Astrocyte (in vitro differentiated cells and primary cell): ENCODE measurements at regions not wholly inside any gene's neighbourhood (a gene's known extent, or its start where the extent isn't known, plus 50 kb on each side); places are given as distances from the start of the nearest gene placed in this dataset.

Source experiments
- DNase-seq: peaks from one replicate; pipeline ENCODE4 v3.0.0-alpha.2; 2010; ENCODE audit warnings: low read depth
- FAIRE-seq: peaks from 2 replicates; lab custom pipeline; 2011; peaks lifted over from hg19 to GRCh38; lab: Jason Lieb, UNC
- H2AFZ ChIP-seq: 2 replicates; pipeline ENCODE4 v1.6.0; 2012; ENCODE audit warnings: low read depth, low read length, inconsistent platforms
- H3K27ac ChIP-seq: 2 replicates; pipeline ENCODE4 v1.5.1; 2011; ENCODE audit warnings: low read depth, low read length, inconsistent platforms
- H3K27me3 ChIP-seq: 2 replicates; pipeline ENCODE4 v1.6.0; 2011; ENCODE audit warnings: low read length, inconsistent platforms; ENCODE audit not compliant: insufficient read depth
- H3K36me3 ChIP-seq: 2 replicates; pipeline ENCODE4 v1.5.1; 2011; ENCODE audit warnings: low read length, inconsistent platforms; ENCODE audit not compliant: insufficient read depth
- H3K4me1 ChIP-seq: 2 replicates; pipeline ENCODE4 v1.5.1; 2011; ENCODE audit warnings: low read length, inconsistent platforms; ENCODE audit not compliant: insufficient read depth
- H3K4me2 ChIP-seq: 2 replicates; pipeline ENCODE4 v1.6.0; 2012; ENCODE audit warnings: low read length, inconsistent platforms
- H3K4me3 ChIP-seq: 2 replicates; pipeline ENCODE4 v1.5.1; 2011; ENCODE audit warnings: low read depth, mild to moderate bottlenecking, low read length, inconsistent platforms; ENCODE audit not compliant: insufficient read depth
- H3K79me2 ChIP-seq: 2 replicates; pipeline ENCODE4 v1.6.0; 2012; ENCODE audit warnings: mild to moderate bottlenecking, low read length, inconsistent platforms; ENCODE audit not compliant: insufficient read depth
- H3K9ac ChIP-seq: 2 replicates; pipeline ENCODE4 v1.6.0; 2012; ENCODE audit warnings: mild to moderate bottlenecking, low read length, inconsistent platforms
- H3K9me3 ChIP-seq: 2 replicates; pipeline ENCODE4 v1.5.1; 2012; ENCODE audit warnings: low read depth, mild to moderate bottlenecking, low read length, inconsistent platforms; ENCODE audit not compliant: insufficient read depth
- H4K20me1 ChIP-seq: 2 replicates; pipeline ENCODE4 v1.6.0; 2012; ENCODE audit warnings: low read length, inconsistent platforms; ENCODE audit not compliant: insufficient read depth
- H3K27ac Mint-ChIP-seq: one replicate; pipeline ENCODE4 v1.8.0; 2021; ENCODE audit warnings: mild to moderate bottlenecking, mixed read lengths; ENCODE audit not compliant: unreplicated experiment
- H3K27me3 Mint-ChIP-seq: one replicate; pipeline ENCODE4 v1.8.0; 2021; ENCODE audit warnings: low read depth, mixed read lengths; ENCODE audit not compliant: unreplicated experiment
- H3K36me3 Mint-ChIP-seq: one replicate; pipeline ENCODE4 v1.8.0; 2021; ENCODE audit warnings: low read depth, mixed read lengths; ENCODE audit not compliant: unreplicated experiment
- H3K4me1 Mint-ChIP-seq: one replicate; pipeline ENCODE4 v1.8.0; 2021; ENCODE audit warnings: low read depth, mixed read lengths; ENCODE audit not compliant: unreplicated experiment
- H3K4me3 Mint-ChIP-seq: one replicate; pipeline ENCODE4 v1.8.0; 2021; ENCODE audit warnings: mild to moderate bottlenecking, moderate library complexity, mixed read lengths; ENCODE audit not compliant: unreplicated experiment
- H3K9me3 Mint-ChIP-seq: one replicate; pipeline ENCODE4 v1.8.0; 2021; ENCODE audit warnings: mild to moderate bottlenecking, mixed read lengths; ENCODE audit not compliant: unreplicated experiment
- CTCF ChIP-seq: IDR thresholded peaks from 2 replicates; pipeline ENCODE4 v1.5.1; 2011; ENCODE audit warnings: low read depth, mild to moderate bottlenecking, inconsistent platforms, low read length, moderate library complexity; ENCODE audit not compliant: insufficient read depth
- EZH2 ChIP-seq: IDR thresholded peaks from 2 replicates; pipeline ENCODE4 v1.6.1; 2012; ENCODE audit warnings: mild to moderate bottlenecking, low read length, inconsistent platforms; ENCODE audit not compliant: insufficient read depth

DNA sequence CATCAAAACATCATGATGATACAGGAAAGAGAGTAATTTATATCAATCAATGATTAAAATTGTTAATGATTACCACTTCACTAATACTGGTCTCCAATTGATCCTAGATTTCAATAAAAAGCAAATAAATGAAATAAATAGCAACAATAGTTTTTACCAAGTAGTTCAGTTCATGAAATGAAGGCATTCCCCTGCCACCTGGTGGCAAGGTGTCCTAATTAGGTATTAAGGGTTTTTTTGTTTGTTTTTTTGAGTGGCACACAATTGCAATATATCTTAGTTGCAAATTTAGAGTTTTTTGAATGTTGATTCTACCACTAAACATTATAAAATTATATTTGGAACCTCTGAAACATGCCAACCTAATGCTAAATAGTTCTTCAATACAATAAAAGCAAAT, 157.4 kb upstream of the PDE5A start:
- no peak for FAIRE-seq
- H3K27ac Mint-ChIP-seq, result no peak overlapping the region

DNA sequence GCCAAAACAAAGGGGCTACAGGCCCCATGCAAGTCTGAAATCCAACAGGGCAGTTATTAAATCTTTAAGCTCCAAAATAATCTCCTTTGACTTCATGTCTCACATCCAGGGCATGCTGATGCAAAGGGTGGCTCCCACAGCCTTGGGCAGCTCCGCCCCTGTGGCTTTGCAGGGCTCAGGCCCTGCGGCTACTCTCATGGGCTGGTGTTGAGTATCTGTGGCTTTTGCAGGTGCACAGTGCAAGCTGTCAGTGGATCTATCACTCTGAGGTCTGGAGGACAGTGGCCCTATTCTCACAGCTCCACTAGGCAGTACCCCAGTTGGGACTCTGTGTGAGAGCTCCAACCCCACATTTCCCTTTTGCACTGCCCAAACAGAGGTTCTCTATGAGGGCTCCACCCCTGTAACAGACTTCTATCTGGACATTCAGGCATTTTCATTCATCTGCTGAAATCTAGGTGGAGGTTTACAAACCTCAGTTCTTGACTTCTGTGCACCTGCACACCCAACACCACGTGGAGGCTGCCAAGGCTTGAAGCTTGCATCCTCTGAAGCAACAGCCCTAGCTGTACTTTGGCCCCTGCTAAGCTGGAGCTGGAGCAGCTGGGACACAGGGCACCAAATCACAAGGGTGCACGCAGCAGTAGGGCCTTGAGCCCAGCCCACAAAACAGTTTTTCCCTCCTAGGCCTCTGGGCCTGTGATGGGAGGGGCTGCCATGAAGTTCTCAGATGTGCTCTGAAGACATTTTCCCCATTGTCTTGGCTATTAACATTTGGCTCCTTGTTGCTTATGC, 154.8 kb upstream of the PDE5A start:
- Histone ChIP-seq H3K4me1 (no peaks in the 10 kb centered on the region), H3K4me3 (no peak overlapping the region), H3K27ac (no peak overlapping the region), H3K79me2 (no peaks in the 10 kb centered on the region), H3K9me3 (peaks cover 5% of the 10 kb centered on the region), H2AFZ (no peak overlapping the region), H3K36me3 (no peaks in the 10 kb centered on the region), H3K9ac (no peak overlapping the region), H3K27me3 (no peaks in the 10 kb centered on the region), H3K4me2 (no peak overlapping the region), H4K20me1 (no peaks in the 10 kb centered on the region)
- no peak overlapping the region for H3K27ac Mint-ChIP-seq
- H3K9me3 Mint-ChIP-seq, result peaks cover 2% of the 10 kb centered on the region
- no peak for TF ChIP-seq CTCF
- no peak for TF ChIP-seq EZH2
- H3K4me1 Mint-ChIP-seq, result no peaks in the 10 kb centered on the region
- FAIRE-seq, result no peak
- no peaks in the 10 kb centered on the region for H3K27me3 Mint-ChIP-seq
- no peak for DNase-seq
- H3K4me3 Mint-ChIP-seq, result no peak overlapping the region
- H3K36me3 Mint-ChIP-seq, result peaks cover 2% of the 10 kb centered on the region

More for the DNA sequence above, 157.4 kb upstream of the PDE5A start:
- no peaks in the 10 kb centered on the region for H3K4me1 Mint-ChIP-seq
- Histone ChIP-seq H3K79me2 (no peaks in the 10 kb centered on the region), H3K36me3 (no peaks in the 10 kb centered on the region), H2AFZ (no peak overlapping the region), H4K20me1 (no peaks in the 10 kb centered on the region), H3K4me3 (no peak overlapping the region), H3K4me2 (no peak overlapping the region), H3K27me3 (no peaks in the 10 kb centered on the region), H3K4me1 (no peaks in the 10 kb centered on the region), H3K27ac (no peak overlapping the region), H3K9me3 (peaks cover 5% of the 10 kb centered on the region), H3K9ac (no peak overlapping the region)
- peaks cover 2% of the 10 kb centered on the region for H3K36me3 Mint-ChIP-seq
- H3K4me3 Mint-ChIP-seq, result no peak overlapping the region
- H3K9me3 Mint-ChIP-seq, result peaks cover 2% of the 10 kb centered on the region
- no peaks in the 10 kb centered on the region for H3K27me3 Mint-ChIP-seq
- peak; percentile 10 for DNase-seq
- TF ChIP-seq CTCF (peak; percentile 23), EZH2 (no peak)

DNA sequence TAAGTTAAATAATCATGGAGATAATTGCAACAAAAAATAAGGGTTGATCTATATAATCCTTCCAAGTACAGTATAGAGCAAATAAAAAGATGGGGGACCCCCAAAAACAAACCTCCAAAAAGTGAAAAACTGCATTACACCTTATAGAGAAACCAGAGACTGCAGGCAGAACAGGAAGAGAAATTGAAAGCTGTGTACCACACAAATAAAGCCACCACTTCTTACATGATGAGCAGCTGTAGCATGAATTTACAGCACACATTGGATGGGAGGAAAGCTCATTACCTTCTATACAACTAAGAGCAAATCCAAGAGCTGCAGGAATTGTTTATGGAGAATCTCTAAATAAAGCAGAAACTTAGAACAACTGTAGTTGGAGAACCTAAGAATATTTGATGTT, 152.4 kb upstream of the PDE5A start:
- H3K27ac ChIP-seq, result no peak overlapping the region
- H4K20me1 ChIP-seq, result no peaks in the 10 kb centered on the region
- no peak for FAIRE-seq
- no peaks in the 10 kb centered on the region for H3K4me1 Mint-ChIP-seq
- H3K9me3 ChIP-seq, result peaks cover 5% of the 10 kb centered on the region
- TF ChIP-seq CTCF, result no peak
- no peak for TF ChIP-seq EZH2
- peaks cover 2% of the 10 kb centered on the region for H3K9me3 Mint-ChIP-seq
- no peaks in the 10 kb centered on the region for H3K27me3 Mint-ChIP-seq
- DNase-seq, result no peak
- no peak overlapping the region for H3K27ac Mint-ChIP-seq
- no peak overlapping the region for H3K4me2 ChIP-seq
- H2AFZ ChIP-seq, result no peak overlapping the region
- no peak overlapping the region for H3K9ac ChIP-seq
- no peak overlapping the region for H3K4me3 ChIP-seq
- H3K4me3 Mint-ChIP-seq, result no peak overlapping the region
- no peaks in the 10 kb centered on the region for H3K4me1 ChIP-seq
- no peaks in the 10 kb centered on the region for H3K79me2 ChIP-seq
- peaks cover 2% of the 10 kb centered on the region for H3K36me3 Mint-ChIP-seq
- no peaks in the 10 kb centered on the region for H3K27me3 ChIP-seq
- H3K36me3 ChIP-seq, result no peaks in the 10 kb centered on the region
